ENCODE measurements at regions not wholly inside any gene's neighbourhood (a gene's known extent, or its start where the extent isn't known, plus 50 kb on each side); places are given as distances from the start of the nearest gene placed in this dataset.

DNA sequence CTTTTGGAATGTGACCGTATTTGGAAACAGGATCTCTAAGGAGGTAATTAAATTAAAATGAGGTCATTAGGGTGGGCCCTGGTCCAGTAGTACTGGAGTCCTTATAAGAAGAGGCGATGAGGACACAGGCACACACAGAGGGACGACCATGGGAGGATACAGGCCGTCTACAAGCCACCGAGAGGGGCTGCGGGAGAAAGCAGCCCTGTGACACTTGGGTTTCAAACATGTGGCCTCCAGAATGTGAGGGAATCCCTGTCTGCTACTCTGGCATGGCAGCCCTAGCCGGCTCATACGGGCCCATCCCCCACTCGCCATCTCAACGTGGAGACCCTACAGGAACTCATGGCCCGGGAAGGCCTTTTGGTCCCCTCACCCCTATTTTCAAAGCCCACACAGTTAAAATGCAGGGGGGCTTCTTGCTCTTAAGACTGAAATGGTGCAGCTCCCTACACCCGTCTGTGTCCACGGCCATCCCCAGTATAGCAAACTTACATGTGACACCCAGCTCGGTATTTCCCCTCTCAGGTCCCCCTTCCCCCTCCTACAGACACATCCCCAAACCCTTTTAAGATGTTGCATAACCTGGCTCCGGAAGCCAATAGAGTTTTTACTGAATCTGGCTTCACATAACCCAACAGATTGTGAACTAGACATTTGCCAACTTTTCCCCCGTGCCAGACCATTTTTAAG, 124.1 kb upstream of the TBL1X start:
- TF ChIP-seq, protein P1, sequence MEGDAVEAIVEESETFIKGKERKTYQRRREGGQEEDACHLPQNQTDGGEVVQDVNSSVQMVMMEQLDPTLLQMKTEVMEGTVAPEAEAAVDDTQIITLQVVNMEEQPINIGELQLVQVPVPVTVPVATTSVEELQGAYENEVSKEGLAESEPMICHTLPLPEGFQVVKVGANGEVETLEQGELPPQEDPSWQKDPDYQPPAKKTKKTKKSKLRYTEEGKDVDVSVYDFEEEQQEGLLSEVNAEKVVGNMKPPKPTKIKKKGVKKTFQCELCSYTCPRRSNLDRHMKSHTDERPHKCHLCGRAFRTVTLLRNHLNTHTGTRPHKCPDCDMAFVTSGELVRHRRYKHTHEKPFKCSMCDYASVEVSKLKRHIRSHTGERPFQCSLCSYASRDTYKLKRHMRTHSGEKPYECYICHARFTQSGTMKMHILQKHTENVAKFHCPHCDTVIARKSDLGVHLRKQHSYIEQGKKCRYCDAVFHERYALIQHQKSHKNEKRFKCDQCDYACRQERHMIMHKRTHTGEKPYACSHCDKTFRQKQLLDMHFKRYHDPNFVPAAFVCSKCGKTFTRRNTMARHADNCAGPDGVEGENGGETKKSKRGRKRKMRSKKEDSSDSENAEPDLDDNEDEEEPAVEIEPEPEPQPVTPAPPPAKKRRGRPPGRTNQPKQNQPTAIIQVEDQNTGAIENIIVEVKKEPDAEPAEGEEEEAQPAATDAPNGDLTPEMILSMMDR (IDR thresholded peaks at IDR 0.05; ENCODE audit: insufficient read depth, low read length, poor library complexity, severe bottlenecking): no peak
- no peak for TF ChIP-seq EZH2phosphoT487 (conservative IDR thresholded peaks at IDR 0.05; ENCODE audit: low read length)

Measured in SU-DHL-6 (cell line).